HL-60 (cell line): ENCODE measurements at regions not wholly inside any gene's neighbourhood (a gene's known extent, or its start where the extent isn't known, plus 50 kb on each side); places are given as distances from the start of the nearest gene placed in this dataset.

Source experiments
- GABPA ChIP-seq: IDR thresholded peaks from 2 replicates; pipeline ENCODE4 v1.6.1; 2012; ENCODE audit warnings: low read depth
- POLR2AphosphoS5 ChIP-seq: IDR thresholded peaks from 2 replicates; pipeline ENCODE4 v1.6.1; 2012; ENCODE audit warnings: low read depth
- SPI1 ChIP-seq: IDR thresholded peaks from 2 replicates; pipeline ENCODE4 v1.6.1; 2012; ENCODE audit warnings: low read depth, mild to moderate bottlenecking, borderline replicate concordance
- TF ChIP-seq, protein P1 (sequence below): IDR thresholded peaks from one replicate; pipeline ENCODE4 v1.5.1; 2011; ENCODE audit warnings: low read length, control low read depth, inconsistent platforms; ENCODE audit not compliant: insufficient read depth
- TF ChIP-seq, protein P2 (sequence below): IDR thresholded peaks from 2 replicates; pipeline ENCODE4 v1.6.1; 2012; ENCODE audit warnings: low read depth; ENCODE audit not compliant: insufficient replicate concordance

DNA sequence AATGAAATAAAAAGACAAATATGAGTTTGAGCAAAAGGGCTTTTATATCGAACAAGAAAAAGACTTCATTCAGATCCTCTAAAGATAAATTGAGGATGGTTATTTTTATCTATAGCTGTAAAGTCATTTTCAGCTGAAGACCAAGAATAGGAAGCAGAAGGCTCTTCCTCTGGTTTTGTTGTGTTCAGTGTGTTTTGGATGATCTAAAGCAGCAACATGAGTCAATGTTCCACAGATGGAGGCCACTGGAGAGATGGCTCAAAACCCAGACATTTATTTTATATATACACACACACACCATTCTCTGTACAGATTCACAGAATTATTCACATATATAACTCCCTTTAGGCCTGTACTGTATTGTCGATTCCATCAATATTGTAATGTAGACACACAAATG is 424.3 kb downstream of the MBD2 start:
- TF ChIP-seq, protein P1, sequence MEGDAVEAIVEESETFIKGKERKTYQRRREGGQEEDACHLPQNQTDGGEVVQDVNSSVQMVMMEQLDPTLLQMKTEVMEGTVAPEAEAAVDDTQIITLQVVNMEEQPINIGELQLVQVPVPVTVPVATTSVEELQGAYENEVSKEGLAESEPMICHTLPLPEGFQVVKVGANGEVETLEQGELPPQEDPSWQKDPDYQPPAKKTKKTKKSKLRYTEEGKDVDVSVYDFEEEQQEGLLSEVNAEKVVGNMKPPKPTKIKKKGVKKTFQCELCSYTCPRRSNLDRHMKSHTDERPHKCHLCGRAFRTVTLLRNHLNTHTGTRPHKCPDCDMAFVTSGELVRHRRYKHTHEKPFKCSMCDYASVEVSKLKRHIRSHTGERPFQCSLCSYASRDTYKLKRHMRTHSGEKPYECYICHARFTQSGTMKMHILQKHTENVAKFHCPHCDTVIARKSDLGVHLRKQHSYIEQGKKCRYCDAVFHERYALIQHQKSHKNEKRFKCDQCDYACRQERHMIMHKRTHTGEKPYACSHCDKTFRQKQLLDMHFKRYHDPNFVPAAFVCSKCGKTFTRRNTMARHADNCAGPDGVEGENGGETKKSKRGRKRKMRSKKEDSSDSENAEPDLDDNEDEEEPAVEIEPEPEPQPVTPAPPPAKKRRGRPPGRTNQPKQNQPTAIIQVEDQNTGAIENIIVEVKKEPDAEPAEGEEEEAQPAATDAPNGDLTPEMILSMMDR = no peak
- TF ChIP-seq POLR2AphosphoS5 (no peak), GABPA (no peak), SPI1 (no peak)
- TF ChIP-seq, protein P2, sequence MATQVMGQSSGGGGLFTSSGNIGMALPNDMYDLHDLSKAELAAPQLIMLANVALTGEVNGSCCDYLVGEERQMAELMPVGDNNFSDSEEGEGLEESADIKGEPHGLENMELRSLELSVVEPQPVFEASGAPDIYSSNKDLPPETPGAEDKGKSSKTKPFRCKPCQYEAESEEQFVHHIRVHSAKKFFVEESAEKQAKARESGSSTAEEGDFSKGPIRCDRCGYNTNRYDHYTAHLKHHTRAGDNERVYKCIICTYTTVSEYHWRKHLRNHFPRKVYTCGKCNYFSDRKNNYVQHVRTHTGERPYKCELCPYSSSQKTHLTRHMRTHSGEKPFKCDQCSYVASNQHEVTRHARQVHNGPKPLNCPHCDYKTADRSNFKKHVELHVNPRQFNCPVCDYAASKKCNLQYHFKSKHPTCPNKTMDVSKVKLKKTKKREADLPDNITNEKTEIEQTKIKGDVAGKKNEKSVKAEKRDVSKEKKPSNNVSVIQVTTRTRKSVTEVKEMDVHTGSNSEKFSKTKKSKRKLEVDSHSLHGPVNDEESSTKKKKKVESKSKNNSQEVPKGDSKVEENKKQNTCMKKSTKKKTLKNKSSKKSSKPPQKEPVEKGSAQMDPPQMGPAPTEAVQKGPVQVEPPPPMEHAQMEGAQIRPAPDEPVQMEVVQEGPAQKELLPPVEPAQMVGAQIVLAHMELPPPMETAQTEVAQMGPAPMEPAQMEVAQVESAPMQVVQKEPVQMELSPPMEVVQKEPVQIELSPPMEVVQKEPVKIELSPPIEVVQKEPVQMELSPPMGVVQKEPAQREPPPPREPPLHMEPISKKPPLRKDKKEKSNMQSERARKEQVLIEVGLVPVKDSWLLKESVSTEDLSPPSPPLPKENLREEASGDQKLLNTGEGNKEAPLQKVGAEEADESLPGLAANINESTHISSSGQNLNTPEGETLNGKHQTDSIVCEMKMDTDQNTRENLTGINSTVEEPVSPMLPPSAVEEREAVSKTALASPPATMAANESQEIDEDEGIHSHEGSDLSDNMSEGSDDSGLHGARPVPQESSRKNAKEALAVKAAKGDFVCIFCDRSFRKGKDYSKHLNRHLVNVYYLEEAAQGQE = no peak
